H9 (cell line): ENCODE measurements at regions not wholly inside any gene's neighbourhood (a gene's known extent, or its start where the extent isn't known, plus 50 kb on each side); places are given as distances from the start of the nearest gene placed in this dataset.

ENCODE experiments used
- DNase-seq: peaks from one replicate; pipeline ENCODE4 v3.0.0-alpha.2; 2017
- H2AFZ ChIP-seq: one replicate; pipeline ENCODE4 v1.6.1; 2013; ENCODE audit warnings: mild to moderate bottlenecking, low read length, control low read depth, moderate library complexity
- H2AK5ac ChIP-seq: 2 replicates; pipeline ENCODE4 v1.6.1; 2013; ENCODE audit warnings: low read length, control low read depth, mixed read lengths; ENCODE audit not compliant: insufficient read length
- H2BK120ac ChIP-seq: one replicate; pipeline ENCODE4 v1.6.1; 2013; ENCODE audit warnings: low read depth, mild to moderate bottlenecking, low read length, control low read depth, inconsistent platforms; ENCODE audit not compliant: poor library complexity, severe bottlenecking
- H2BK12ac ChIP-seq: 2 replicates; pipeline ENCODE4 v1.6.1; 2013; ENCODE audit warnings: low read length, control low read depth, mixed read lengths, low read depth; ENCODE audit not compliant: insufficient read length
- H2BK15ac ChIP-seq: 2 replicates; pipeline ENCODE4 v1.6.1; 2013; ENCODE audit warnings: low read depth, low read length, control low read depth
- H2BK20ac ChIP-seq: one replicate; pipeline ENCODE4 v1.6.1; 2013; ENCODE audit warnings: low read depth, mild to moderate bottlenecking, low read length, control low read depth, inconsistent platforms; ENCODE audit not compliant: poor library complexity, severe bottlenecking
- H2BK5ac ChIP-seq: 2 replicates; pipeline ENCODE4 v1.6.1; 2013; ENCODE audit warnings: low read length, control low read depth, mixed read lengths; ENCODE audit not compliant: insufficient read length
- H3K14ac ChIP-seq: 2 replicates; pipeline ENCODE4 v1.6.1; 2013; ENCODE audit warnings: low read length, control low read depth; ENCODE audit not compliant: insufficient read depth
- H3K18ac ChIP-seq: 2 replicates; pipeline ENCODE4 v1.6.1; 2013; ENCODE audit warnings: low read depth, mild to moderate bottlenecking, mixed read lengths, low read length, control low read depth; ENCODE audit not compliant: insufficient read length
- H3K23ac ChIP-seq: 2 replicates; pipeline ENCODE4 v1.6.1; 2013; ENCODE audit warnings: low read length, control low read depth, mixed read lengths, low read depth; ENCODE audit not compliant: insufficient read length
- H3K23me2 ChIP-seq: 2 replicates; pipeline ENCODE4 v1.6.1; 2013; ENCODE audit warnings: low read depth, mild to moderate bottlenecking, mixed read lengths, low read length, control low read depth; ENCODE audit not compliant: insufficient read length, poor library complexity, severe bottlenecking
- H3K27ac ChIP-seq: 2 replicates; pipeline ENCODE4 v1.5.1; 2013; ENCODE audit warnings: low read length, control low read depth, mixed read lengths, low read depth; ENCODE audit not compliant: insufficient read length
- H3K27me3 ChIP-seq: 2 replicates; pipeline ENCODE4 v1.6.1; 2013; ENCODE audit warnings: low read length, control low read depth, inconsistent platforms; ENCODE audit not compliant: insufficient read depth
- H3K4ac ChIP-seq: 2 replicates; pipeline ENCODE4 v1.6.1; 2013; ENCODE audit warnings: low read depth, mild to moderate bottlenecking, control low read depth, inconsistent platforms, low read length, moderate library complexity
- H3K4me1 ChIP-seq: 2 replicates; pipeline ENCODE4 v1.6.1; 2013; ENCODE audit warnings: low read length, control low read depth, inconsistent platforms; ENCODE audit not compliant: insufficient read depth
- H3K4me2 ChIP-seq: 2 replicates; pipeline ENCODE4 v1.6.1; 2013; ENCODE audit warnings: low read length, control low read depth, mixed read lengths; ENCODE audit not compliant: insufficient read length, insufficient read depth
- H3K56ac ChIP-seq: 2 replicates; pipeline ENCODE4 v1.6.1; 2013; ENCODE audit warnings: low read depth, mild to moderate bottlenecking, mixed read lengths, low read length, control low read depth; ENCODE audit not compliant: insufficient read length
- H3K79me1 ChIP-seq: 2 replicates; pipeline ENCODE4 v1.6.1; 2013; ENCODE audit warnings: low read depth, mild to moderate bottlenecking, moderate library complexity, low read length, control low read depth, inconsistent platforms; ENCODE audit not compliant: insufficient read depth, poor library complexity, severe bottlenecking
- H3K79me2 ChIP-seq: 2 replicates; pipeline ENCODE4 v1.6.1; 2013; ENCODE audit warnings: low read length, control low read depth, inconsistent platforms; ENCODE audit not compliant: insufficient read depth
- H3K9ac ChIP-seq: 2 replicates; pipeline ENCODE4 v1.6.1; 2013; ENCODE audit warnings: low read length, control low read depth, mixed read lengths; ENCODE audit not compliant: insufficient read length; ENCODE audit errors: extremely low read depth
- H3K9me3 ChIP-seq: one replicate; pipeline ENCODE4 v1.6.1; 2013; ENCODE audit warnings: low read depth, low read length, inconsistent platforms; ENCODE audit not compliant: control insufficient read depth
- H3T11ph ChIP-seq: one replicate; pipeline ENCODE4 v1.6.1; 2013; ENCODE audit warnings: mild to moderate bottlenecking, low read length, control low read depth, inconsistent platforms
- H4K20me1 ChIP-seq: one replicate; pipeline ENCODE4 v1.6.1; 2013; ENCODE audit not compliant: control insufficient read depth, insufficient read length, insufficient read depth
- H4K5ac ChIP-seq: 2 replicates; pipeline ENCODE4 v1.6.1; 2013; ENCODE audit warnings: low read depth, mild to moderate bottlenecking, mixed read lengths, low read length, control low read depth; ENCODE audit not compliant: insufficient read length
- H4K8ac ChIP-seq: replicated peaks from 2 replicates; pipeline ENCODE4 v1.6.1; 2013; ENCODE audit warnings: low read length, control low read depth, mixed read lengths, low read depth; ENCODE audit not compliant: insufficient read length
- H4K91ac ChIP-seq: 2 replicates; pipeline ENCODE4 v1.6.1; 2013; ENCODE audit warnings: low read depth, mild to moderate bottlenecking, moderate library complexity, mixed read lengths, low read length, control low read depth; ENCODE audit not compliant: insufficient read length
- H3K27ac Mint-ChIP-seq, 3 experiments: 2 replicates in 2 of 3; 3 replicates in 1 of 3; pipeline ENCODE4 v1.8.0; 2020 to 2021; ENCODE audit warnings: mixed read lengths in 3 of 3, mild to moderate bottlenecking in 1 of 3, moderate library complexity in 1 of 3
- H3K27me3 Mint-ChIP-seq: 2 replicates; pipeline ENCODE4 v1.8.0; 2021; ENCODE audit warnings: low read depth, mild to moderate bottlenecking, moderate library complexity, mixed read lengths
- H3K36me3 Mint-ChIP-seq, 3 experiments: 2 replicates in 2 of 3; 3 replicates in 1 of 3; pipeline ENCODE4 v1.8.0; 2020 to 2021; ENCODE audit warnings: low read depth in 3 of 3, mixed read lengths in 3 of 3; ENCODE audit not compliant: insufficient read depth in 1 of 3
- H3K4me1 Mint-ChIP-seq, 2 experiments: 2 replicates each; pipeline ENCODE4 v1.8.0; 2020; ENCODE audit warnings: mixed read lengths in 2 of 2
- H3K4me3 Mint-ChIP-seq, 2 experiments: 2 replicates in 1 of 2; 3 replicates in 1 of 2; pipeline ENCODE4 v1.8.0; 2020 to 2021; ENCODE audit warnings: mild to moderate bottlenecking in 2 of 2, mixed read lengths in 2 of 2, moderate library complexity in 1 of 2
- H3K9me3 Mint-ChIP-seq, 2 experiments: 2 replicates in 1 of 2; 3 replicates in 1 of 2; pipeline ENCODE4 v1.8.0; 2020; ENCODE audit warnings: mild to moderate bottlenecking in 2 of 2, mixed read lengths in 2 of 2, moderate library complexity in 1 of 2
- CTCF ChIP-seq: fragments of 200-600 bp; sonication (generic); conservative IDR thresholded peaks from 3 replicates; pipeline ENCODE4 v1.8.0; 2021; ENCODE audit warnings: antibody characterized with exemption, mild to moderate bottlenecking
- WGBS: extraction: QIAGEN DNeasy Blood & Tissue Kit; methylation state at CpG from one replicate; pipeline ENCODE4 v1.1.7; 2013; ENCODE audit warnings: missing lambda C conversion rate, low lambda C conversion rate, mixed read lengths; ENCODE audit not compliant: insufficient read length; ENCODE audit errors: extremely low coverage; 5-methylcytosine and 5-hydroxymethylcytosine counted together

GRCh38 chr12:105775343-105775742 lies 363.4 kb downstream of the NUAK1 start:
- Histone ChIP-seq H2BK120ac (no peak overlapping the region), H3T11ph (no peak overlapping the region), H3K79me1 (no peaks in the 10 kb centered on the region), H2BK12ac (no peak overlapping the region), H3K23ac (no peak overlapping the region), H3K4me1 (no peaks in the 10 kb centered on the region), H3K9ac (no peak overlapping the region), H3K14ac (no peak overlapping the region), H3K18ac (no peak overlapping the region), H2BK5ac (no peak overlapping the region), H4K5ac (no peak overlapping the region), H2BK20ac (no peak overlapping the region), H3K4ac (no peak overlapping the region), H3K23me2 (no peaks in the 10 kb centered on the region), H4K8ac (no peak overlapping the region), H2AK5ac (no peak overlapping the region), H3K27me3 (no peaks in the 10 kb centered on the region), H3K9me3 (no peaks in the 10 kb centered on the region), H3K27ac (no peak overlapping the region), H2BK15ac (no peak overlapping the region), H4K20me1 (no peaks in the 10 kb centered on the region), H3K79me2 (no peaks in the 10 kb centered on the region), H2AFZ (no peak overlapping the region), H3K4me2 (no peak overlapping the region), H3K56ac (no peak overlapping the region), H4K91ac (no peak overlapping the region)
- peaks cover 0 to 2% of the 10 kb centered on the region in 2 experiments; a peak in 1 of 5 replicates for H3K9me3 Mint-ChIP-seq
- no peak for TF ChIP-seq CTCF
- no peak overlapping the region for H3K27ac Mint-ChIP-seq
- H3K4me1 Mint-ChIP-seq: peaks cover 3 to 7% of the 10 kb centered on the region in 2 experiments
- peaks cover 5% of the 10 kb centered on the region; the same call in 1 of the 2 replicates for H3K27me3 Mint-ChIP-seq
- no peak overlapping the region for H3K4me3 Mint-ChIP-seq
- peaks cover 0 to 7% (median 0%) of the 10 kb centered on the region in 3 experiments; a peak in 2 of 7 replicates for H3K36me3 Mint-ChIP-seq
- WGBS: no CpG with 5 or more reads among the region's 3 CpGs
- DNase-seq: no peak
